ENCODE measurements at regions not wholly inside any gene's neighbourhood (a gene's known extent, or its start where the extent isn't known, plus 50 kb on each side); places are given as distances from the start of the nearest gene placed in this dataset.

DNA sequence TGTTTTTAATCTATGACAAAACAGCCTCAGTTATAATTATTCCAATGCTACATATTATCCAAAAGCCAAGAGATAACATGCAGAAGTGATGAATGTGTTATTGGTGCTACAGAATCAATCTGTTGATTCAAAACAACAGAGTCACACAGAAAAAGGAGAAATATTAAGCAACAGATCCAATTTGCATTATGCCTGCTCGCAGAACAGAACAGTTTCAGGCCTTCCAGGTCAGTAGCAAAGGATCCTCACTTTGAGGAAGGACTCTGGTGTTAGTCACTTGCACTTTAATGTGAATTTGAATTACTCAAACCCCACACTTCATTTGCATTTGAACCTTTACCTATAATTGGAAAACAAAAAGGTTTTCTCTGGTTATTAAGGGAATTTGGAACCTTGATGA is 198.6 kb upstream of the NT5E start:
- TF ChIP-seq EZH2phosphoT487 (conservative IDR thresholded peaks at IDR 0.05; ENCODE audit: low read length) = no peak
- TF ChIP-seq, protein P1, sequence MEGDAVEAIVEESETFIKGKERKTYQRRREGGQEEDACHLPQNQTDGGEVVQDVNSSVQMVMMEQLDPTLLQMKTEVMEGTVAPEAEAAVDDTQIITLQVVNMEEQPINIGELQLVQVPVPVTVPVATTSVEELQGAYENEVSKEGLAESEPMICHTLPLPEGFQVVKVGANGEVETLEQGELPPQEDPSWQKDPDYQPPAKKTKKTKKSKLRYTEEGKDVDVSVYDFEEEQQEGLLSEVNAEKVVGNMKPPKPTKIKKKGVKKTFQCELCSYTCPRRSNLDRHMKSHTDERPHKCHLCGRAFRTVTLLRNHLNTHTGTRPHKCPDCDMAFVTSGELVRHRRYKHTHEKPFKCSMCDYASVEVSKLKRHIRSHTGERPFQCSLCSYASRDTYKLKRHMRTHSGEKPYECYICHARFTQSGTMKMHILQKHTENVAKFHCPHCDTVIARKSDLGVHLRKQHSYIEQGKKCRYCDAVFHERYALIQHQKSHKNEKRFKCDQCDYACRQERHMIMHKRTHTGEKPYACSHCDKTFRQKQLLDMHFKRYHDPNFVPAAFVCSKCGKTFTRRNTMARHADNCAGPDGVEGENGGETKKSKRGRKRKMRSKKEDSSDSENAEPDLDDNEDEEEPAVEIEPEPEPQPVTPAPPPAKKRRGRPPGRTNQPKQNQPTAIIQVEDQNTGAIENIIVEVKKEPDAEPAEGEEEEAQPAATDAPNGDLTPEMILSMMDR (IDR thresholded peaks at IDR 0.05; ENCODE audit: insufficient read depth, low read length, poor library complexity, severe bottlenecking) = no peak
